H1 (cell line): ENCODE measurements at regions not wholly inside any gene's neighbourhood (a gene's known extent, or its start where the extent isn't known, plus 50 kb on each side); places are given as distances from the start of the nearest gene placed in this dataset.

Experiments used
- CTCF ChIA-PET: fragments of 300-600 bp; sonication (Branson Sonifier 250); formaldehyde crosslinking; loops from one replicate; lab custom pipeline; 2021; ENCODE audit not compliant: partially characterized antibody; lab: Charles Lee
- POLR2A ChIA-PET: fragments of 300-600 bp; sonication (Branson Sonifier 250); formaldehyde crosslinking; loops from one replicate; lab custom pipeline; 2021; ENCODE audit warnings: inconsistent platforms; ENCODE audit not compliant: partially characterized antibody; lab: Charles Lee
- DNase-seq, 2 experiments: peaks; one replicate each; pipeline versions ENCODE4 v3.0.0 to v3.0.0-alpha.2; 2010 to 2022; ENCODE audit warnings: low spot score in 2 of 2, low read depth in 1 of 2, mixed read lengths in 1 of 2
- FAIRE-seq: peaks from 2 replicates; lab custom pipeline; 2011; peaks lifted over from hg19 to GRCh38; lab: Jason Lieb, UNC
- H2AFZ ChIP-seq: 2 replicates; pipeline ENCODE4 v1.8.1; 2012; ENCODE audit warnings: low read length, inconsistent platforms
- H2AK5ac ChIP-seq: 2 replicates; pipeline ENCODE4 v1.6.1; 2013; ENCODE audit warnings: low read depth, low read length
- H2BK120ac ChIP-seq: replicated peaks from 2 replicates; pipeline ENCODE3; 2013; ENCODE audit warnings: low read depth, low read length, inconsistent platforms
- H2BK12ac ChIP-seq: 2 replicates; pipeline ENCODE4 v1.6.1; 2013; ENCODE audit warnings: low read depth, low read length
- H2BK15ac ChIP-seq: 2 replicates; pipeline ENCODE4 v1.6.1; 2013; ENCODE audit warnings: low read length
- H2BK20ac ChIP-seq: 2 replicates; pipeline ENCODE4 v1.6.1; 2013; ENCODE audit warnings: low read length
- H2BK5ac ChIP-seq: 2 replicates; pipeline ENCODE4 v1.6.1; 2013; ENCODE audit warnings: low read depth, low read length
- H3K14ac ChIP-seq: 2 replicates; pipeline ENCODE4 v1.6.1; 2013; ENCODE audit warnings: inconsistent platforms; ENCODE audit not compliant: insufficient read length
- H3K18ac ChIP-seq: 2 replicates; pipeline ENCODE4 v1.6.1; 2013; ENCODE audit warnings: low read length; ENCODE audit errors: extremely low read depth
- H3K23ac ChIP-seq: 2 replicates; pipeline ENCODE4 v1.6.1; 2013; ENCODE audit warnings: inconsistent platforms; ENCODE audit not compliant: insufficient read length
- H3K23me2 ChIP-seq: 2 replicates; pipeline ENCODE4 v1.6.1; 2013; ENCODE audit warnings: low read depth, low read length
- H3K27ac ChIP-seq: 2 replicates; pipeline ENCODE4 v1.6.1; 2011; ENCODE audit warnings: low read depth, low read length, inconsistent platforms
- H3K27me3 ChIP-seq, 4 experiments: replicated peaks in 1 of 4; 1 replicate in 1 of 4; 2 replicates in 3 of 4; pipeline versions ENCODE4 v1.6.1 to v1.8.1; 2011 to 2013; ENCODE audit warnings: low read length in 3 of 4, mild to moderate bottlenecking in 3 of 4, inconsistent platforms in 2 of 4, mixed read lengths in 2 of 4, moderate library complexity in 1 of 4; ENCODE audit not compliant: control insufficient read depth in 3 of 4, insufficient read depth in 3 of 4; ENCODE audit errors: extremely low read depth in 1 of 4
- H3K36me3 ChIP-seq, 4 experiments: 2 replicates each; pipeline versions ENCODE4 v1.6.1 to v1.8.1; 2011 to 2013; ENCODE audit warnings: mild to moderate bottlenecking in 4 of 4, low read length in 3 of 4, moderate library complexity in 2 of 4, control low read depth in 1 of 4, inconsistent platforms in 1 of 4; ENCODE audit not compliant: insufficient read depth in 4 of 4, control insufficient read depth in 2 of 4
- H3K4ac ChIP-seq: replicated peaks from 2 replicates; pipeline ENCODE3; 2013; ENCODE audit warnings: low read length, low read depth, mixed read lengths, inconsistent platforms; ENCODE audit not compliant: insufficient read length
- H3K4me1 ChIP-seq, 4 experiments: replicated peaks in 1 of 4; 1 replicate in 1 of 4; 2 replicates in 3 of 4; pipeline versions ENCODE4 v1.6.1 to v1.8.1; 2011 to 2013; ENCODE audit warnings: low read length in 3 of 4, inconsistent platforms in 2 of 4, mixed read lengths in 1 of 4; ENCODE audit not compliant: insufficient read depth in 4 of 4, control insufficient read depth in 3 of 4
- H3K4me2 ChIP-seq, 2 experiments: 2 replicates each; pipeline versions ENCODE4 v1.6.1 to v1.8.1; 2011 to 2013; ENCODE audit warnings: low read depth in 2 of 2, low read length in 2 of 2, control low read depth in 1 of 2, inconsistent platforms in 1 of 2, mild to moderate bottlenecking in 1 of 2; ENCODE audit not compliant: insufficient read depth in 1 of 2
- H3K4me3 ChIP-seq, 4 experiments: fragments of 200-600, 300-600 bp in 1 of 4; sonication (generic), shearing (Covaris generic), sonication (Bioruptor Twin) in 1 of 4; 2 replicates each; pipeline versions ENCODE4 v1.5.1 to v1.8.1; 2011 to 2016; ENCODE audit warnings: low read length in 4 of 4, low read depth in 3 of 4, control low read depth in 2 of 4, inconsistent platforms in 2 of 4, mild to moderate bottlenecking in 2 of 4, mixed read lengths in 1 of 4, moderate library complexity in 1 of 4; ENCODE audit not compliant: insufficient read depth in 2 of 4; ENCODE audit errors: extremely low read depth in 1 of 4
- H3K56ac ChIP-seq: replicated peaks from 2 replicates; pipeline ENCODE3; 2013; ENCODE audit warnings: low read depth, mild to moderate bottlenecking, mixed read lengths, low read length, inconsistent platforms; ENCODE audit not compliant: insufficient read length
- H3K79me1 ChIP-seq: 2 replicates; pipeline ENCODE4 v1.6.1; 2013; ENCODE audit warnings: low read depth, low read length, control low read depth
- H3K79me2 ChIP-seq, 2 experiments: 2 replicates each; pipeline versions ENCODE4 v1.6.1 to v1.8.1; 2012 to 2013; ENCODE audit warnings: low read length in 2 of 2, mild to moderate bottlenecking in 2 of 2, inconsistent platforms in 1 of 2; ENCODE audit not compliant: insufficient read depth in 2 of 2, control insufficient read depth in 1 of 2
- H3K9ac ChIP-seq, 4 experiments: replicated peaks in 1 of 4; 1 replicate in 1 of 4; 2 replicates in 3 of 4; pipeline versions ENCODE4 v1.6.1 to v1.8.1; 2011 to 2013; ENCODE audit warnings: low read depth in 3 of 4, low read length in 3 of 4, control low read depth in 2 of 4, mild to moderate bottlenecking in 2 of 4, moderate library complexity in 2 of 4, inconsistent platforms in 1 of 4; ENCODE audit errors: extremely low read depth in 1 of 4
- H3K9me3 ChIP-seq, 2 experiments: 2 replicates each; pipeline versions ENCODE4 v1.6.1 to v1.8.1; 2012 to 2013; ENCODE audit warnings: mild to moderate bottlenecking in 2 of 2, moderate library complexity in 2 of 2, control low read depth in 1 of 2, inconsistent platforms in 1 of 2, low read depth in 1 of 2, low read length in 1 of 2, mixed read lengths in 1 of 2; ENCODE audit not compliant: insufficient read depth in 2 of 2
- H4K20me1 ChIP-seq, 2 experiments: replicated peaks in 1 of 2; 2 replicates each; pipeline versions ENCODE3 to v1.8.1; 2011 to 2013; ENCODE audit warnings: inconsistent platforms in 2 of 2, low read length in 2 of 2, mild to moderate bottlenecking in 1 of 2; ENCODE audit not compliant: insufficient read depth in 2 of 2, control insufficient read depth in 1 of 2
- H4K5ac ChIP-seq: 2 replicates; pipeline ENCODE4 v1.6.1; 2013; ENCODE audit warnings: low read length, low read depth, mixed read lengths, inconsistent platforms; ENCODE audit not compliant: insufficient read length
- H4K8ac ChIP-seq: 2 replicates; pipeline ENCODE4 v1.8.0; 2013; ENCODE audit warnings: mild to moderate bottlenecking, moderate library complexity, low read length, inconsistent platforms; ENCODE audit not compliant: insufficient read depth; ENCODE audit errors: extremely low read depth
- H4K91ac ChIP-seq: replicated peaks from 2 replicates; pipeline ENCODE3; 2013; ENCODE audit warnings: low read length, mixed read lengths, inconsistent platforms; ENCODE audit not compliant: insufficient read length
- BRCA1 ChIP-seq: IDR thresholded peaks from 2 replicates; pipeline ENCODE4 v1.6.1; 2012; ENCODE audit warnings: low read depth, low read length, improper control_type of control experiment
- CEBPB ChIP-seq: IDR thresholded peaks from 2 replicates; pipeline ENCODE4 v1.6.1; 2012; ENCODE audit warnings: low read depth, low read length
- HDAC2 ChIP-seq, 2 experiments: fragments of 300-600 bp in 1 of 2; sonication (generic) in 1 of 2; IDR thresholded peaks; 2 replicates each; pipeline ENCODE4 v1.6.1; 2011 to 2012; ENCODE audit warnings: low read depth in 2 of 2, low read length in 2 of 2, mild to moderate bottlenecking in 2 of 2, moderate library complexity in 2 of 2, borderline replicate concordance in 1 of 2, inconsistent platforms in 1 of 2
- KDM4A ChIP-seq: IDR thresholded peaks from one replicate; pipeline ENCODE4 v1.7.1; 2012; ENCODE audit warnings: low read depth, mild to moderate bottlenecking, moderate library complexity, low read length, inconsistent platforms; ENCODE audit not compliant: severe bottlenecking
- KDM5A ChIP-seq: fragments of 200-600 bp; IDR thresholded peaks from 2 replicates; pipeline ENCODE4 v1.7.1; 2012; ENCODE audit warnings: mild to moderate bottlenecking, low read length, inconsistent platforms, mixed read lengths
- NANOG ChIP-seq: IDR thresholded peaks from 2 replicates; pipeline ENCODE4 v1.6.1; 2011; ENCODE audit warnings: low read length, low read depth, mild to moderate bottlenecking, inconsistent platforms; ENCODE audit not compliant: insufficient read depth, poor library complexity, severe bottlenecking
- PHF8 ChIP-seq: fragments of 200-600 bp; sonication (generic); conservative IDR thresholded peaks from 2 replicates; pipeline ENCODE4 v1.7.1; 2012; ENCODE audit warnings: low read depth, mild to moderate bottlenecking, inconsistent platforms, low read length, moderate library complexity
- SIX5 ChIP-seq: IDR thresholded peaks from 2 replicates; pipeline ENCODE4 v1.6.1; 2011; ENCODE audit warnings: mild to moderate bottlenecking, low read depth, low read length
- TCF12 ChIP-seq: IDR thresholded peaks from 2 replicates; pipeline ENCODE4 v1.6.1; 2011; ENCODE audit warnings: low read depth, mild to moderate bottlenecking, low read length
- ZNF274 ChIP-seq: IDR thresholded peaks from 2 replicates; pipeline ENCODE4 v1.7.0; 2012; ENCODE audit warnings: low read length, borderline replicate concordance; ENCODE audit errors: extremely low read depth
- WGBS, 2 experiments: shearing (Covaris generic) in 1 of 2; methylation state at CpG; one replicate each; pipeline versions ENCODE4 v1.1.6 to v1.1.7; 2013 to 2015; ENCODE audit warnings: low lambda C conversion rate in 2 of 2, mixed read lengths in 2 of 2, inconsistent platforms in 1 of 2, low coverage in 1 of 2, missing lambda C conversion rate in 1 of 2; ENCODE audit not compliant: insufficient replicate concordance in 2 of 2, insufficient coverage in 1 of 2, insufficient read length in 1 of 2; ENCODE audit errors: extremely low coverage in 1 of 2, missing lambda C conversion rate in 1 of 2; 5-methylcytosine and 5-hydroxymethylcytosine counted together
- TF ChIP-seq, protein P1 (sequence below): IDR thresholded peaks from 2 replicates; pipeline ENCODE4 v1.6.1; 2012; ENCODE audit warnings: low read length, inconsistent platforms
- TF ChIP-seq, protein P2 (sequence below): IDR thresholded peaks from 2 replicates; pipeline ENCODE4 v1.6.1; 2011; ENCODE audit warnings: low read depth, mild to moderate bottlenecking, low read length; ENCODE audit not compliant: insufficient read depth

DNA sequence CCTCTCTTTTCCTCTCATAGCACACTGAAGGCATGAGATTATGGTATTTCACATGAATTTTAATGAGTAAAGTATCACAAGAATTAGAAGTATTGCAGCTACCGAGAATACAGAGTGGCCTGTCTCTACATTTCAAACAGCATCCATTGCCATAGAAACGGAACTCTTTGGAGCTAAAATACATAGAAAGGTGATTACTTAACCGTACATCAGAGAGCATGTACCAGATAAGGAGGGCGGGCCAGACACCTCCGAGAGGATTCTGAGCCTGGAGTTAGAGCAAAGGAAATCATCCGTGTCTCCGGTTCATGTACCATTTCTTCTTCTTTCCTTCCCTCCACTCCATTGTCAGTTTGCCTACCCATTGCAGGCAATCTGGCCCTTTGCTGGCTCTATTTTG is 196.7 kb downstream of the KLF6 start:
- no peak overlapping the region for H4K5ac ChIP-seq
- no peak overlapping the region for H3K14ac ChIP-seq
- no peak overlapping the region for H2BK15ac ChIP-seq
- no peak overlapping the region for H3K27ac ChIP-seq
- POLR2A ChIA-PET, result no interaction called here
- no peak overlapping the region for H2AK5ac ChIP-seq
- H4K8ac ChIP-seq, result no peak overlapping the region
- WGBS, 2 experiments, result 100% methylated on average over 7 of the region's 7 CpGs; no CpG with 5 or more reads in 1 of the 2 experiments
- no peak overlapping the region for H3K4me3 ChIP-seq
- no peaks in the 10 kb centered on the region for H3K79me2 ChIP-seq
- FAIRE-seq (no peak), DNase-seq (no peak)
- H3K79me1 ChIP-seq, result no peaks in the 10 kb centered on the region
- CTCF ChIA-PET, result no interaction called here
- H3K36me3 ChIP-seq, result no peaks in the 10 kb centered on the region
- H3K56ac ChIP-seq, result no peak overlapping the region
- no peak overlapping the region for H2AFZ ChIP-seq
- no peak overlapping the region for H4K91ac ChIP-seq
- no peak overlapping the region for H3K4me2 ChIP-seq
- no peak overlapping the region for H2BK5ac ChIP-seq
- H3K4me1 ChIP-seq, result peaks cover 0 to 2% (median 0%) of the 10 kb centered on the region in 4 experiments; a peak in 1 of 7 replicates
- no peak overlapping the region for H2BK20ac ChIP-seq
- no peak overlapping the region for H2BK120ac ChIP-seq
- no peaks in the 10 kb centered on the region for H3K9me3 ChIP-seq
- H3K23ac ChIP-seq, result no peak overlapping the region
- no peak overlapping the region for H3K18ac ChIP-seq
- H2BK12ac ChIP-seq, result no peak overlapping the region
- H3K23me2 ChIP-seq, result no peaks in the 10 kb centered on the region
- no peaks in the 10 kb centered on the region for H4K20me1 ChIP-seq
- no peaks in the 10 kb centered on the region for H3K27me3 ChIP-seq
- H3K9ac ChIP-seq, result no peak overlapping the region
- H3K4ac ChIP-seq, result no peak overlapping the region
- no peak for TF ChIP-seq ZNF274
- TF ChIP-seq, protein P1, sequence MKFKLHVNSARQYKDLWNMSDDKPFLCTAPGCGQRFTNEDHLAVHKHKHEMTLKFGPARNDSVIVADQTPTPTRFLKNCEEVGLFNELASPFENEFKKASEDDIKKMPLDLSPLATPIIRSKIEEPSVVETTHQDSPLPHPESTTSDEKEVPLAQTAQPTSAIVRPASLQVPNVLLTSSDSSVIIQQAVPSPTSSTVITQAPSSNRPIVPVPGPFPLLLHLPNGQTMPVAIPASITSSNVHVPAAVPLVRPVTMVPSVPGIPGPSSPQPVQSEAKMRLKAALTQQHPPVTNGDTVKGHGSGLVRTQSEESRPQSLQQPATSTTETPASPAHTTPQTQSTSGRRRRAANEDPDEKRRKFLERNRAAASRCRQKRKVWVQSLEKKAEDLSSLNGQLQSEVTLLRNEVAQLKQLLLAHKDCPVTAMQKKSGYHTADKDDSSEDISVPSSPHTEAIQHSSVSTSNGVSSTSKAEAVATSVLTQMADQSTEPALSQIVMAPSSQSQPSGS, result no peak
- TF ChIP-seq TCF12, result no peak
- TF ChIP-seq KDM4A, result no peak
- TF ChIP-seq, protein P2, sequence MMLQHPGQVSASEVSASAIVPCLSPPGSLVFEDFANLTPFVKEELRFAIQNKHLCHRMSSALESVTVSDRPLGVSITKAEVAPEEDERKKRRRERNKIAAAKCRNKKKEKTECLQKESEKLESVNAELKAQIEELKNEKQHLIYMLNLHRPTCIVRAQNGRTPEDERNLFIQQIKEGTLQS, result no peak
- TF ChIP-seq NANOG, result no peak
- TF ChIP-seq SIX5, result no peak
- TF ChIP-seq PHF8, result no peak
- no peak for TF ChIP-seq CEBPB
- no peak for TF ChIP-seq HDAC2 (IDR thresholded peaks at IDR 0.05; ENCODE audit: borderline replicate concordance in 1 of 2, low read depth in 2 of 2, low read length in 2 of 2)
- TF ChIP-seq BRCA1, result no peak
- no peak for TF ChIP-seq KDM5A
